ENCODE measurements at regions not wholly inside any gene's neighbourhood (a gene's known extent, or its start where the extent isn't known, plus 50 kb on each side); places are given as distances from the start of the nearest gene placed in this dataset.
A peak's percentile ranks its signal among the peaks of the same experiment; 100 is the strongest.

DNA sequence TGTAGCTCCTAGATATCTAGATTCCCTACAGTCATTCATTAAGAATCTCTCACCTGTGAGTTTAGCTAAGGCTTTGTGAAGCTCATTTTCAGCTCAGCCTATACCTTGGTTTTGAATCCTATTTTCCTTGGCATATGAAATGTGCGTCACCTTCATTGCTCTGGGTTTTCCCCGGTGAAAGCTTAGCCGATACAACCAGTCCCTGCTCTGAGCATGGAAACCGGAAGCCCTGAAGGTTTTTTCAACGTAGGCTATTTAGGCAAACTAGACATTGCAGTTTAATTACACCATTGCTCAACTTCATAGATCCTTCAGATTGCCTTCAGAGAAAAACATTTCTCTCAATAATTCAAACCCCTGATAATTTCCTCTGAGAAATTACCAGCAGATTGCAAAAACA lies 206.8 kb upstream of the TPRG1 start:
- no peak overlapping the region for H3K4me3 ChIP-seq (replicated peaks; ENCODE audit: low read depth, low read length)
- no peak for DNase-seq (ENCODE audit: extremely low read depth, low read depth)
- TF ChIP-seq, protein P1, sequence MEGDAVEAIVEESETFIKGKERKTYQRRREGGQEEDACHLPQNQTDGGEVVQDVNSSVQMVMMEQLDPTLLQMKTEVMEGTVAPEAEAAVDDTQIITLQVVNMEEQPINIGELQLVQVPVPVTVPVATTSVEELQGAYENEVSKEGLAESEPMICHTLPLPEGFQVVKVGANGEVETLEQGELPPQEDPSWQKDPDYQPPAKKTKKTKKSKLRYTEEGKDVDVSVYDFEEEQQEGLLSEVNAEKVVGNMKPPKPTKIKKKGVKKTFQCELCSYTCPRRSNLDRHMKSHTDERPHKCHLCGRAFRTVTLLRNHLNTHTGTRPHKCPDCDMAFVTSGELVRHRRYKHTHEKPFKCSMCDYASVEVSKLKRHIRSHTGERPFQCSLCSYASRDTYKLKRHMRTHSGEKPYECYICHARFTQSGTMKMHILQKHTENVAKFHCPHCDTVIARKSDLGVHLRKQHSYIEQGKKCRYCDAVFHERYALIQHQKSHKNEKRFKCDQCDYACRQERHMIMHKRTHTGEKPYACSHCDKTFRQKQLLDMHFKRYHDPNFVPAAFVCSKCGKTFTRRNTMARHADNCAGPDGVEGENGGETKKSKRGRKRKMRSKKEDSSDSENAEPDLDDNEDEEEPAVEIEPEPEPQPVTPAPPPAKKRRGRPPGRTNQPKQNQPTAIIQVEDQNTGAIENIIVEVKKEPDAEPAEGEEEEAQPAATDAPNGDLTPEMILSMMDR (IDR thresholded peaks at IDR 0.05; ENCODE audit: low read depth, low read length, missing control alignments), result no peak

DNA sequence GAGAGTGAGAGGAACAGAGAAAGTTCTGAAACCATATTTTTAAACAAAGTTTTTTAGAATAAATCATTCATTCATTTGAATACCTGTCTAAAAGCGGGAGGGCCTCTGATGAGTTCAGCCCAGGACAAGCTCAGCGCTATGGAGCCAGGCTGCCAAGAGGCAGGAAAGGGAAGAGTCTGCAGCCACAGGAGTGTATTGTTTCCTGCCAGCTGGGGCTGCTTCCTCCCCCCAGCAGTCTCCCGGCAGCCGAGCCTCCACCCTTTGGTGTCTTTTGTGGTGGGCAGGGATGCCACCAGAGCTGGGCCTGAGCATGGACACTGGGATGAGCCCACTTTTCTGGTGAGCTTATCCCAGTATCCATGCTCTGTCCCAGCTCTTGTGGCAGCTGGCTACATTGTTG lies 199.5 kb upstream of the TPRG1 start:
- no peak overlapping the region for H3K4me3 ChIP-seq (replicated peaks; ENCODE audit: low read depth, low read length)
- TF ChIP-seq, protein P1 (IDR thresholded peaks at IDR 0.05; ENCODE audit: low read depth, low read length, missing control alignments), result no peak
- DNase-seq (ENCODE audit: extremely low read depth, low read depth), result no peak

DNA sequence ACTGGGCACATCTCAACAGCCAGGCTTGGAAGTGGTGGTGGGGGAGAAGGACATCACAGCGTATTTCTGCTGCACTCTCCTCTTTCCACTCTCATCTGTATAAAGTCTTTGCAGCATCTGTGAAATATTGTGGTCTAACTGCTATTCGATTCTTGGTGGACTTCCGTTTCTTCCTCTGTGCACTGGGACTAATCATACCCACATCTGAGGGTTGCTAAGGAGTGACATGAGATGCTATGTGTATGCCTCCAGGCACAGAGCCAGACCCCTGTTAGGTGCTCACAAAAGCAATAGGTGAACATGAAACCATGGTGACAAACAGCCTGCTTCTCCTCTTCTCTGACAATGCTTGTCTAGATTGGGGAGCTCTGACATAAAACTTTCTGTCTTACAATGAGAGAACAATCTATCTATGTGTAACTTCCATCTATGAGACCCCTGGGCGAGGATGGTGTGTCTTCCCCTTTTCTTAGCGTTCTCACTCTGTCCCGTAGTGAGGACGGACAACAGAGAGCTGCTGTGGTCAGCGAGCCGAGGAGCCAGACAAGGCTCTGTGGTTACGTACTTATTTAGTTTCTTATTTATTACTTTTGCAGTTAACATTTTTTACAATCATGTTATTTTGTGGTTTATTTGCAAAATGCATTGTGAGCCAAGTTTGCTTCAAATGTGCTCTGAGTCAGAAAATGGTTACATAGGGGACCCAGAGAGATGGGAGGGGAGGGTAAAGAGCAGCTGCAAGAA lies 196.7 kb upstream of the TPRG1 start:
- 0 out of 2 replicates have a peak overlapping the region, but pooled peaks have one; percentile 2 for H3K4me3 ChIP-seq (replicated peaks; ENCODE audit: low read depth, low read length)
- TF ChIP-seq, protein P1 (IDR thresholded peaks at IDR 0.05; ENCODE audit: low read depth, low read length, missing control alignments), result no peak
- DNase-seq (ENCODE audit: extremely low read depth, low read depth), result no peak

DNA sequence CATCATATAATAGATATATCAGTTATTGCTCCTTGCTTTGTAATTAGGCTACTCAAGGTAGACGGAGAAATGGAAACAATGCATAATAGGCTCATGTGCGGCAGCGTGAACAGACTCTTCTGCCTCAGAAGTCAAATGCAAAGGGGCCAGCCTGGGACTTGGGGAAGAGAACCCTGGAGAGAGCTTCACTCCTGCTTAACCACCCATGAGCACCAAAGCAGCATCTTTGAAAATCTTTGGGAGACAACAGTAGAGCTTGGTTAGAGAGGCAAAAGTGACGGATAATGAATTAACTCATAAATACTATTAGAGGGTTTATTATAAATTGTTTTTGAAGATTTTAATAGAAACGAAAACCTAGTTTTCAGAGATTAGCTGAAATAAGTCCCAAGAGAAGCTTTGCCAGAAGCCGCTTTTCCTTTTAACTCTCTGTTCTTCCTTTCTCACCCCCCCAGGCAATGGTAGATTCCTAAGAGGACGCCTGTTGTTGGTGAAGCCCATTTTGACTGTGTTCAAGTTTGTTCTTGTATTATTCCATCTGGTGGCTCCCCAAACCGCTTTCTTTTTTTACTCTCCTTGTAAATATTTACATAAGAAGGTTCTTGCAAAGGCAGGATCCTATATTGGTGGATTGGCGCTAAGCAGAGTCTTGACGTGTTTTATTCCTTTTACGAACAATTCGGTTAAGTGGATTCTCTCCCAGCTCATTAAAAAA lies 196.0 kb upstream of the TPRG1 start:
- DNase-seq (ENCODE audit: extremely low read depth, low read depth), result no peak
- TF ChIP-seq, protein P1 (IDR thresholded peaks at IDR 0.05; ENCODE audit: low read depth, low read length, missing control alignments), result no peak
- H3K4me3 ChIP-seq (replicated peaks; ENCODE audit: low read depth, low read length), result no peak overlapping the region

DNA sequence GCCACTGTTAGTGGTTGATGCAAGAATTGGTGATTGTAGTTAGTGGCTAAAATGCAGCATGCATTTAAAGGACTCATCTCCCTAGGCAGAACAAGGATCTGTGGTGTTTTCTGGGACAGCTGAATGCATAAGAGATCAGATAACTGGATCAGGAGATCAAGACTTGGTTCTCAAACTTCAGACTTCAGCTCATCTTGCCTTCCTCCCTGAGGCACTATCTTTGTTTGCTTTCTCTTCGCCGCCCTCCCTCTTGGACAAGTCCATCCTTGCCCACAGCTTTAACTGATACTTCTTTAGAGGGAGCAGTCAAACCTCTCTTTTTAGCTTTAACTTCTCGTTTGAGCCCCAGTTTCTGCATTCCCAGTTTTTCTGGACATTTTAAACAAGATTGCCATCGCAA lies 195.4 kb upstream of the TPRG1 start:
- no peak overlapping the region for H3K4me3 ChIP-seq (replicated peaks; ENCODE audit: low read depth, low read length)
- DNase-seq (ENCODE audit: extremely low read depth, low read depth), result no peak
- TF ChIP-seq, protein P1 (IDR thresholded peaks at IDR 0.05; ENCODE audit: low read depth, low read length, missing control alignments), result no peak

DNA sequence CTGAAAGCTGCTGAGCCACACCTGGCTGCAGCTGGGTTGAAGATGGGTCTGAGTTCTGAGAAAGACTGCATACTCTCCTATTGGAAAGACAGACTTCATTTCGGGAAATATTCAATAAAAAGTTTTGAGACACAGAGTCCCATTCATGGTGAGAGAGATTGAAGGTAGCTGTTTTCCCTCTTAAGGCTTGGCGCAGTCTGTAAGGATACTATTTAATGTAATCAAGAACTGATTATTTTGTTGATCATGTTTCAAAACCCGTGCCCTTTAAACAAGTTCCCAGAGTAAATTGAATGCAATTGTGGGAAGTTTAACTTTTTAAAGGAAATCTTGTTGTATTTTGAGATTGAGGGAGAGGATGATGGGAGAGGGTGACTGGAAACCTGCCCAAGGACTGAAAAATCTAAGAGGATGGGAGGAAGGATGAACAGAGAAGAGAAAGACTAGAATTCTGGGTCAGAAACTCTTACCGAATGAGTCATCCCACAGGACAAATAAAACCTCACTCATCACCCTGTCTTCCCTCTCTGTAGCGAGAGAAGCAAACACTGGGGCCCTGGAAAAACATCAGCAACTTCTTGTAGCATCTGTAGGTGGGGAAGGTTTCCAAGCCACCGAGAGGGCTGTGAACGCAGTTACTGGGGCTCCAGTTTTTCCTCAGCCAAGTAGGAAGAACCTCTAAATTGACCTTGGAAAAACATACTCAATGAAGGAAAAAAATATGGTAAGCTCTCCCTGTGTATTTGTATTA lies 193.2 kb upstream of the TPRG1 start:
- H3K4me3 ChIP-seq (replicated peaks; ENCODE audit: low read depth, low read length), result no peak overlapping the region
- DNase-seq (ENCODE audit: extremely low read depth, low read depth), result no peak
- TF ChIP-seq, protein P1 (IDR thresholded peaks at IDR 0.05; ENCODE audit: low read depth, low read length, missing control alignments), result no peak
